Pancreas (tissue), 10 donors: ENCODE measurements at regions not wholly inside any gene's neighbourhood (a gene's known extent, or its start where the extent isn't known, plus 50 kb on each side); places are given as distances from the start of the nearest gene placed in this dataset.

Source experiments
- ATAC-seq, 4 donors: fragments of 200-7000 bp; cut with Tn5 transposase; one replicate each; pipeline versions ENCODE4 v1.8.0 to v1.9.1; 2020; ENCODE audit warnings: mild to moderate bottlenecking in 4 of 4, moderate library complexity in 4 of 4
- DNase-seq, 6 donors: peaks; one replicate each; pipeline ENCODE4 v3.0.0-alpha.2; 2020
- FAIRE-seq: peaks from 2 replicates; lab custom pipeline; 2012; peaks lifted over from hg19 to GRCh38; lab: Jason Lieb, UNC
- H3K27ac ChIP-seq, 4 donors: fragments of 200-600 bp; sonication (generic); 1 replicate in 3 of 4; 2 replicates in 1 of 4; pipeline versions ENCODE4 v1.5.0 to v1.8.0; 2020
- H3K27me3 ChIP-seq, 4 donors: fragments of 200-600 bp; one replicate each; pipeline ENCODE4 v1.8.0; 2021
- H3K36me3 ChIP-seq, 3 donors: fragments of 200-600 bp; sonication (generic) in 1 of 3; one replicate each; pipeline versions ENCODE4 v1.5.0 to v1.8.0; 2020 to 2021
- H3K4me1 ChIP-seq, 3 donors: fragments of 200-600 bp; one replicate each; pipeline ENCODE4 v1.8.0; 2021
- H3K4me3 ChIP-seq, 4 donors: fragments of 200-600 bp; sonication (generic) in 2 of 4; one replicate each; pipeline versions ENCODE4 v1.5.0 to v1.8.0; 2020 to 2021
- H3K9me3 ChIP-seq, 4 donors: fragments of 200-600 bp; one replicate each; pipeline ENCODE4 v1.8.0; 2021
- CTCF ChIP-seq, 4 donors: fragments of 200-600 bp; sonication (generic) in 3 of 4; IDR thresholded peaks; one replicate each; pipeline versions ENCODE4 v1.5.0 to v1.8.0; 2021; ENCODE audit warnings: antibody characterized with exemption in 4 of 4
- WGBS, 2 donors: extraction: QIAGEN DNeasy Blood & Tissue Kit; methylation state at CpG; one replicate each; pipeline ENCODE4 v1.1.7; 2013; 5-methylcytosine and 5-hydroxymethylcytosine counted together
- intact Hi-C, 3 donors: fragments of 100-400 bp; cut with DNase I; formaldehyde crosslinking; loops; one replicate each; pipeline versions ENCODE4 v1.11.1 to v1.14.2; 2022
- donor health status: healthy with polysubstance abuse.
- donor health status: DM: no; HTN: no; CAD: no; lungs with moderate emphysema.
- donor health status: DM: no; HTN: no; CAD: no.
- donor health status: control.
- donor health status: control.
- donor health status: Bipolar disorder and iron deficiency.
- donor health status: DM: yes; HTN: yes; CAD: no.
- donor health status: DM: no; HTN: no; CAD: no.
- donor health status: DM: no; HTN: no; CAD: no.
- donor health status: DM: yes; HTN: yes; CAD: no.

GRCh38 chr13:47463726-47464125 is 537.3 kb downstream of the SUCLA2 start:
- Histone ChIP-seq H3K27ac (no peak overlapping the region), H3K4me1 (no peaks in the 10 kb centered on the region), H3K36me3 (no peaks in the 10 kb centered on the region), H3K27me3 (no peaks in the 10 kb centered on the region), H3K9me3 (no peaks in the 10 kb centered on the region), H3K4me3 (no peak overlapping the region)
- DNase-seq (peak in 1 of 6 donors; percentile 14), ATAC-seq (no peak), FAIRE-seq (no peak)
- no peak for TF ChIP-seq CTCF (IDR thresholded peaks at IDR 0.05)
- 62 to 76% methylated on average over 6 of the region's 6 CpGs for WGBS, 2 donors
- intact Hi-C loops, result no loop called here

- Histone ChIP-seq H3K4me1 (no peaks in the 10 kb centered on the region), H3K9me3 (no peaks in the 10 kb centered on the region), H3K27me3 (no peaks in the 10 kb centered on the region), H3K27ac (no peak overlapping the region), H3K4me3 (no peak overlapping the region), H3K36me3 (no peaks in the 10 kb centered on the region)
- 72 to 96% methylated on average over 2 of the region's 2 CpGs for WGBS, 2 donors
- no peak for FAIRE-seq
- no peak for ATAC-seq
- intact Hi-C loops, result no loop called here
- TF ChIP-seq CTCF (IDR thresholded peaks at IDR 0.05), result no peak
- peak in 1 of 6 donors; percentile 3 for DNase-seq
These were observed 538.1 kb downstream of the SUCLA2 start for GRCh38 chr13:47463002-47463401.

- DNase-seq (no peak), FAIRE-seq (no peak), ATAC-seq (no peak)
- Histone ChIP-seq H3K36me3 (no peaks in the 10 kb centered on the region), H3K4me3 (no peak overlapping the region), H3K4me1 (no peaks in the 10 kb centered on the region), H3K27me3 (no peaks in the 10 kb centered on the region), H3K9me3 (no peaks in the 10 kb centered on the region), H3K27ac (no peak overlapping the region)
- intact Hi-C loops, result no loop called here
- no peak for TF ChIP-seq CTCF (IDR thresholded peaks at IDR 0.05)
- WGBS, 2 donors, result 41 to 46% methylated on average over 1 of the region's 1 CpG
These were observed 539.3 kb downstream of the SUCLA2 start for GRCh38 chr13:47461816-47462215.

DNA sequence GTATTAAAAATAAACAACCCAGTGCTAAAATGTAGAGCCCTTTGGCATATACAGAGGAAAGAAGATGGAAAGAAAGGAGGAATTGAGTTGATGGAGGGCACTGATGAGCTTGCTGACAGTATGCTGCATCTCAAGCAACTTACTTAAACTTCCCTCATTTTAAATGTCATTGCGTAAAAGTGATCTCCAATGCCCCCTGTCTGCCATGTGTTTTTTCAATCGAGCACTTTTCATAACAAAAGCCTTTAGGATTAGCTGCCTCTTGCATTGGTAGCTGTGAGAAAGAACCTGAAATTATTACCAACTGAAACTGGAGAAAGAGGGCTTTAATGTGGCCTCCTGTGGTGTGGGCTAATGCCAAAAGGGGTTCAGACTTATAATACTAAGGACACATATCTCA is 541.6 kb downstream of the SUCLA2 start:
- H3K9me3 ChIP-seq, result no peaks in the 10 kb centered on the region
- DNase-seq, result no peak
- no peak overlapping the region for H3K27ac ChIP-seq
- no peaks in the 10 kb centered on the region for H3K4me1 ChIP-seq
- FAIRE-seq, result no peak
- 23 to 25% methylated on average over 2 of the region's 2 CpGs for WGBS, 2 donors
- no peak for TF ChIP-seq CTCF (IDR thresholded peaks at IDR 0.05)
- H3K36me3 ChIP-seq, result no peaks in the 10 kb centered on the region
- intact Hi-C loops, result no loop called here
- no peak overlapping the region for H3K4me3 ChIP-seq
- no peaks in the 10 kb centered on the region for H3K27me3 ChIP-seq
- no peak for ATAC-seq

DNA sequence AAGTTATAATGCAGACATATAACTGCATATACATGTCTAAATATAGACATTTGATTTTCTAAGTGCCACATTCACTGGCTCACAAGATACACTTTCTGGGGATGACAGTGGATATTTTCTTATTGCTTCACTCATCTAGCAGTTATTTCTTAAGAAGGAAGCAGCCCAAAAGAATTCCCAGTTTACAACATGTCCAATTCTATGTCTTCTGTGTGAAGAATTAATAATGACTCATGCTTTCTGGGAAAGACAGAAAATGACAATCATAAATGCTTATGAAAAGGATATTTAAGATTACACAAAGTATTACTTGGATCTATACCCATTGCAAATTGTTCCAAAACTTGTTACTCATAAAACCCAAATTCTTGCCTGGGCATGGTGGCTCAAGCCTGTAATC is 543.4 kb downstream of the SUCLA2 start:
- Histone ChIP-seq H3K27me3 (no peaks in the 10 kb centered on the region), H3K4me3 (no peak overlapping the region), H3K4me1 (no peaks in the 10 kb centered on the region), H3K36me3 (no peaks in the 10 kb centered on the region), H3K27ac (no peak overlapping the region), H3K9me3 (no peaks in the 10 kb centered on the region)
- no peak for DNase-seq
- no peak for TF ChIP-seq CTCF (IDR thresholded peaks at IDR 0.05)
- no peak for ATAC-seq
- FAIRE-seq, result no peak
- intact Hi-C loops, result no loop called here
